Mesothelial cell of epicardium (in vitro differentiated cells): ENCODE measurements at regions not wholly inside any gene's neighbourhood (a gene's known extent, or its start where the extent isn't known, plus 50 kb on each side); places are given as distances from the start of the nearest gene placed in this dataset.

ENCODE experiments used
- DNase-seq, 2 experiments: peaks; one replicate each; pipeline ENCODE4 v3.0.0; 2021; ENCODE audit warnings: low spot score in 2 of 2; ENCODE audit not compliant: unreplicated experiment in 2 of 2
- H3K27ac Mint-ChIP-seq: 2 replicates; pipeline ENCODE4 v1.8.0; 2021; ENCODE audit warnings: mixed read lengths
- H3K27me3 Mint-ChIP-seq: 2 replicates; pipeline ENCODE4 v1.8.0; 2021; ENCODE audit warnings: low read depth, mixed read lengths
- H3K36me3 Mint-ChIP-seq: 2 replicates; pipeline ENCODE4 v1.8.0; 2021; ENCODE audit warnings: mixed read lengths
- H3K4me1 Mint-ChIP-seq: 2 replicates; pipeline ENCODE4 v1.8.0; 2021; ENCODE audit warnings: mixed read lengths
- H3K4me3 Mint-ChIP-seq: 2 replicates; pipeline ENCODE4 v1.8.0; 2021; ENCODE audit warnings: mild to moderate bottlenecking, moderate library complexity, mixed read lengths
- H3K9me3 Mint-ChIP-seq: 2 replicates; pipeline ENCODE4 v1.8.0; 2021; ENCODE audit warnings: mixed read lengths
- CTCF ChIP-seq: fragments of 200-600 bp; sonication (generic); IDR thresholded peaks from one replicate; pipeline ENCODE4 v1.5.0; 2021; ENCODE audit warnings: antibody characterized with exemption; ENCODE audit not compliant: unreplicated experiment

GRCh38 chr2:446303-446874 is 158.5 kb upstream of the ALKAL2 start:
- no peak overlapping the region for H3K4me3 Mint-ChIP-seq
- DNase-seq = no peak
- no peak overlapping the region for H3K27ac Mint-ChIP-seq
- no peaks in the 10 kb centered on the region for H3K36me3 Mint-ChIP-seq
- H3K9me3 Mint-ChIP-seq = no peaks in the 10 kb centered on the region
- H3K27me3 Mint-ChIP-seq = peaks cover 4% of the 10 kb centered on the region
- TF ChIP-seq CTCF = no peak
- H3K4me1 Mint-ChIP-seq = peaks cover 2% of the 10 kb centered on the region

DNA sequence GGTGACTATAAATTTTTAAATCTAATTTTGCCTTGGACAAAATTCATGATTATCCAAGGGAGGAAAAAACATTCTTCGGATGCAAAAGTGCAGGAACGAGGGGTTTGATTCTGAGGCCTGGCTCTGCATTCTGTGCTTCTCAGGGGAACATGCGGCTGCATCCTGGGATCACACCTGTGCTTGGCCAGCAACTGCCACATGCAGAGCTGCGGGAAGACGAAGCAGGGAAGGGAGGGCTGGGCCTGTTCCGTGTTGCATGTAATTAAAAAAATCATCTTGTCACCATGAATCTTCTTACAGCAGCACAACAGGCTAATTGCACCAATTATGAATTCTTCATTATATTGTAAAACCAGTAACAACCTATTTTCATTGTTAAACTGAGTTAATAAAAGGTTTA is 158.0 kb upstream of the ALKAL2 start:
- Mint-ChIP-seq H3K4me1 (peaks cover 2% of the 10 kb centered on the region), H3K27me3 (peaks cover 6% of the 10 kb centered on the region), H3K36me3 (no peaks in the 10 kb centered on the region), H3K4me3 (no peak overlapping the region), H3K9me3 (no peaks in the 10 kb centered on the region), H3K27ac (no peak overlapping the region)
- no peak for DNase-seq
- no peak for TF ChIP-seq CTCF

GRCh38 chr2:444937-445884 is 157.3 kb upstream of the ALKAL2 start:
- Mint-ChIP-seq H3K9me3 (no peaks in the 10 kb centered on the region), H3K4me3 (no peak overlapping the region), H3K27ac (no peak overlapping the region), H3K27me3 (peaks cover 10% of the 10 kb centered on the region), H3K36me3 (no peaks in the 10 kb centered on the region), H3K4me1 (peaks cover 2% of the 10 kb centered on the region)
- no peak for TF ChIP-seq CTCF
- no peak for DNase-seq

DNA sequence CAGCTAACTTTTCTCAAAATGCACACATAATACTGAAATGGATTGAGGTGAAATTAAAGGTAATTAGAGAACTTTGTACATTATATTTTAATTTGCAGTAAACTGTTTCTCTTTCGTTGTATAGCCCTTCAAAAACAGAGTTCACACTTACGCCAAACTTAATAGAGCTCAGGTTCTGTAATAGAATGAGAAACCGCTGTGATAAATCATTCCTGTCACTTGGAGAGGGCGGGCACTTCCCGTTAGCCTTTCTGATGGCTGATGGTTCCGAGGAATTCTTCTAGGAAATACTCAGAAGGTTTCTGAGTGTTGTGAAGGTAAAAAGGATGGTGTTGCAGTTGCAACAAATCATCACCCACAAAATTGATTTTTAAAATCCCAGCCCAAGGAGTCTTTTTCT is 155.8 kb upstream of the ALKAL2 start:
- no peak for TF ChIP-seq CTCF
- H3K9me3 Mint-ChIP-seq = no peaks in the 10 kb centered on the region
- H3K4me3 Mint-ChIP-seq = no peak overlapping the region
- H3K36me3 Mint-ChIP-seq = no peaks in the 10 kb centered on the region
- H3K4me1 Mint-ChIP-seq = peaks cover 2% of the 10 kb centered on the region
- H3K27ac Mint-ChIP-seq = no peak overlapping the region
- H3K27me3 Mint-ChIP-seq = peaks cover 19% of the 10 kb centered on the region
- DNase-seq = no peak

- TF ChIP-seq CTCF = no peak
- H3K4me1 Mint-ChIP-seq = peaks cover 2% of the 10 kb centered on the region
- H3K4me3 Mint-ChIP-seq = no peak overlapping the region
- no peaks in the 10 kb centered on the region for H3K36me3 Mint-ChIP-seq
- H3K9me3 Mint-ChIP-seq = no peaks in the 10 kb centered on the region
- no peak for DNase-seq
- H3K27me3 Mint-ChIP-seq = peaks cover 20% of the 10 kb centered on the region
- no peak overlapping the region for H3K27ac Mint-ChIP-seq
Observed at GRCh38 chr2:443216-443615, 155.3 kb upstream of the ALKAL2 start.
